GM21723 (cell line): ENCODE measurements at regions not wholly inside any gene's neighbourhood (a gene's known extent, or its start where the extent isn't known, plus 50 kb on each side); places are given as distances from the start of the nearest gene placed in this dataset.
"Not testable (repeated sequence)": the region's sequence is repeated elsewhere in the genome, so short reads cannot be mapped to it uniquely, and the experiment has no call there.

Source experiments
- ATAC-seq: cut with Tn5 transposase; IDR thresholded peaks from one replicate; pipeline ENCODE4 v1.9.1; 2021; ENCODE audit warnings: mild to moderate bottlenecking, moderate library complexity; ENCODE audit not compliant: unreplicated experiment

- no peak for ATAC-seq
Observed at GRCh38 chr11:8772571-8773519, 90.3 kb downstream of the RPL27A start.

GRCh38 chr11:8773916-8774539, 91.4 kb downstream of the RPL27A start:
- ATAC-seq = no peak

DNA sequence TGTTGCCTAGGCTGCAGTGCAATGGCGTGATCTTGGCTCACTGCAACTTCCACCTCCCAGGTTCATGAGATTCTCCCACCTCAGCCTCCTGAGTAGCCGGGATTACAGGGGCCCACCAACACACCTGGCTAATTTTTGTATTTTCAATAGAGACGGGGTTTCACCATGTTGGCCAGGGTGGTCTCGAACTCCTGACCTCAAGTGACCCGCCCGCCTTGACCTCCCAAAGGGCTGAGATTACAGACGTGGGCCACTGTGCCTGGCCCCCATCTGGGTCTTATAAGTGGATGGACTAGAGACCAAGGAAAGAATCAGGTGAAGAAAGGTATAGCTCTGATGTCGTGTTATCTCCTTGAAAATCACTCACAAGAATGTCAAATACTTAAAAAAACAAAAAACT, 92.3 kb downstream of the RPL27A start:
- ATAC-seq = not testable (repeated sequence)

- ATAC-seq = no peak
Observed at GRCh38 chr11:8775332-8775731, 92.7 kb downstream of the RPL27A start.

- ATAC-seq = no peak
Observed at GRCh38 chr11:8775734-8776133, 93.1 kb downstream of the RPL27A start.

DNA sequence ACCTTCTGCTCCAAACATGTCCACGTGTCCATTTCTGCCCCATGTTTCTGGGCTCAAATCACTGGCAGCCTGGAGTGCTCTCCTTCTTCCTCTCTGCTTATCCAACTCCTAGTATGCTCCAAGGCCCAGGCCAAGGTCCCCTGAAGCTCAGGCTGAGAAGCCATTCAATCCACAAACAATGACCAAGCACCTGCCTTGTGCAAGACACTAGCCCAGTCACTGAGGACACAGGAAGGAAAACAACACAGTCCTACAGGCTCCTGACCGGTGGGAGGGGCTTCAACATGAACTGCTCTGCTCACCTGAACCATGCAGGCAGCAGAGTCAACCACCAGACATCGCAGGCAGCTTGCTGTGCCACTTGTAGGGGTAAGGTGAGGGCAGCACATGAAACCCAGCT, 93.6 kb downstream of the RPL27A start:
- ATAC-seq = no peak

- no peak for ATAC-seq
Observed at GRCh38 chr11:8777907-8778767, 95.5 kb downstream of the RPL27A start.

DNA sequence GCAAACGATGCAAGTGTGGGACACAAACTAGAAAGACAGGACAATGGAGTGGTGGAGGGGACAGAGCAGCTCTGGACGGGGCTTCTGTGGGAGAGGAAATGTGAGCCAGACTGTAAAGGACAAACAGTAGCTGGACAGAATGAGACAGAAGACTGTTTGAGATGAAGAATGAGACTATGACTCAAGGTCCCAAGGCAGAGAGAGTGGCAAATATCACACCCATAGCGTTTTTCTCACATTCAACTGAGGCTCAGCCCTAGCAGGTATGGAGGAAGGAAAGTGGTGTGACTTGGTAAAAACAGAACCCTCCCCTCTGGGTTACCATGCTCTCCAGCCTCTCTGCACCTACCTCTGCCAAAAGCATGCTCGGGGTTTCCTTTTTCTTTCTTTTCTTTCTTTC, 96.5 kb downstream of the RPL27A start:
- ATAC-seq = no peak

- ATAC-seq = no peak
Observed at GRCh38 chr11:8779732-8780131, 97.1 kb downstream of the RPL27A start.

DNA sequence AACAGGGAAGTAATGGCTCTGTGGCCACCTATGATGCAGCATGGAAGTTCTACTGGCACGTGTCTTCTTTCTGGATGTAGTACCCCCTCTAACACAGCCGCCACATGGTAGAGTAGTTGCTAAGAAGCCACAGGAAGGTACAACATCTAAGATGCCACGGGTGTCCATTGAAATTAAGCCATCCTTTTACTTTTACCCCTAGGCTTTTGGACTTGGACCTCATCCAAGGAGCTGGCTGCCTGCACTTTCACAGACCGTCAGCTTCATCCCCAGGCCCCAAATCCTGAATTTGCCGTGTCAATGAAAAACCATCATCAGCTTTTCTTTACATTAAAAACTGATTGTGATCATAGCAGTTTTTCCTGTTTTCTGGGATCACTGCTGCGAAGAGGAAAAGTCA, 102.4 kb downstream of the RPL27A start:
- ATAC-seq = no peak

DNA sequence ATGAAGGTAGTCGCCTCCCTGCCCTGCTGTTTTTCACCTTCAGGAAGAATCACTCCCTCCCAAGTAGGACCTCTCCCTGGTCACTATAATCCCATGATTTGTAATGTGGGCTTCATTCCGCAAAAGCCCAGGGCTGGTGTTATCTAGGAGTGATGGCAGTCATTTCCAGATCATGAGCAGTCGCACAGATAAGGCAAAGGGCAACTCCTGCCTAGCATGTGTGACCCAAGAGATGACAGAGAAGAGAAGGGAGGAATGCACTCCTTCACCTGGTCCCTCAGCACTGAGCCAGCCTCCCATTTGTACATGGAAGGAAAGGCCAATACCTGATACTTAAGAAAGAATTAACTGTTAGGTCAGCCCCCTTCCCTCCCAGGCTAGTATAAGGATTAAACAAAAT, 102.9 kb downstream of the RPL27A start:
- ATAC-seq = no peak

- no peak for ATAC-seq
Observed at GRCh38 chr11:8785998-8786397, 103.4 kb downstream of the RPL27A start.

DNA sequence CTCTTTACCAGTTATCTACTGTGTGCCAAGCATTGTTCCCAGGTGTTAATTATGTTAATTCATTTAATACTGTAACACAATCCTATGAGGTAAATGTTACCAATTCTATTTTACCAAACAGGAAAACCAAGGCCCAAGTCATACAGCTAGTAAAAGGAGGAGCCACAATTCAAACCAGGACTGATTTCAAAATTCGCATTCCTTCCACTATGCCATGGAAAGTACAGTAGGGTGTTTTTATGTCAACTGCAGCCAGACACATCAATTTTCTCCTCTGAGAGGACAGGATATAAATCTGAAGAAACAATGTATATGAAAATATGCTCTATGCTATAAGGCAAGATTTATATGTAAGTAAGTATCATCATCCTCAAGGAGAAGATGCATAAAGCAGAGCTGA, 104.3 kb downstream of the RPL27A start:
- ATAC-seq = no peak

DNA sequence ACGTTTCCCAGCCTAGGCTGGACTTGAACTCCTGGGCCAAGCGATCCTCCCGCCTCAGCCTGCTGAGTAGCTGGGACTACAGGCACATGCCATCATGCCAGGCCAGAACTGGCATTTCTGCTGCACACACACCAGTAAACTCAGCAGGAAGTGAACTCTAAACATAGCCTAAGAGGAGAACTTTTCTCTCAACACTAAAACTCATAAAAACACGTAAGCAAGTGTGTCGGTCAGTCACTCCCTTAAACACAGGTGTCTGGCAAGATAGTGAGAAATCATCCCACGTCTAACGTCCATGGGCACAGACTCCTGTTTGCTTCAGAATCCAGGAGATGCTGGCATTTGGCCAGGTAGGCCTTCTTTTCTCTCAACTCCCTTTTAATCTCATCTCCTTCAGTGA, 104.8 kb downstream of the RPL27A start:
- no peak for ATAC-seq

DNA sequence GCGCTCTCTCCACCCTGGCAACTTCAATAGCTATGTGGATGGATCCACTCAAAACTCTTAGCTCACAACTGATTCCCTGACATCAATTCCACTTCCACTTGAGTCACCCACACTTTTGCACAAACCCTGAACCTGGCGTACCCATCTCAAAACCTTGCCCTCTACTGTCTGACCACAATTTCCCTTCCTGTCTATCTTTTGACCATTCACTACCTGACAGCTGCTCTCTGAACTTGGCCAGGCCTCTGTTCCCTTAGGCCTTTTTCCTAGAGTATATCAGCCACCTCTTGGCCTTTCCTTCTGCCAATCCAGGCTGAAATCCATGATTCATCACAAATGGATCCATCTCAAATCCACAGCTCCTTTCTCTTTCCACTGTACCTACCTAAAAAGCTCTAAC, 106.0 kb downstream of the RPL27A start:
- ATAC-seq = no peak

GRCh38 chr11:8789864-8790263, 107.3 kb downstream of the RPL27A start:
- ATAC-seq = no peak

DNA sequence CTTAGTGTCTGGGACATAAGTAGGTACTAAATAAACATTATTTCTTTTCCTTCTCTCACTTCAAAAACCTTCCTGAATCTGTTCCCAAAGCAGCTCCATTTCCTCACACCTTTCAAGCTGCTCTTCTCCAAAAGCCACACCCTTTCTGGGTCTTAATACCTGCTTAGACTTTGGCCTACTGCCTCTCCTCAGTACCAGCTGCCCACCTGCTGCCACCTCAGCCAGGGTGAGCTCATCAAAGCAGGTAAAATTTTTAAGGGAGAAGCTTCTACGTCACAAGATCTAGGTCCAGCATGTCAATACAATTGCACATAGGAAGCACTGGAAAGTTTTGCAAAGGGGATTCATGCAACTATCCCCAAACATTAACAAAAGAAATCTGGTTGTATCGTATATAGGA, 108.4 kb downstream of the RPL27A start:
- ATAC-seq = no peak

DNA sequence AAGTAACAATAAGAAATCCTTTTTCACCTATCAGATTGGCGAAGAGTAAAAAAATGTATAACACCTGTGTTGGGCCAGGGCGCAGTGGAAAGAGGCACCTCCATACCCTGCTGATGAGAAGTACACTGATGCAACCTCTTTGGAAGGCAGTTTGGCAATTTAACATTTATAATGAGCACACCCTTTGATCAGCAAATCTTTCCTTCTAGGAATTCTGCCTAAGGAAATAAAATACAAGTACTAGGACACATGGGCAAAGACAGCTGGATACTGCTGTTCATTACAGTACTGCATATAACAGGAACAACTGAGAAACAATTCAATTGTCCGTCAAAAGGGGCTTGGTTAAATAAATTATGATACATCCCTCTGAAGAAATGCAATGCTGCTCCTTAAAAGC, 110.1 kb downstream of the RPL27A start:
- ATAC-seq = no peak

DNA sequence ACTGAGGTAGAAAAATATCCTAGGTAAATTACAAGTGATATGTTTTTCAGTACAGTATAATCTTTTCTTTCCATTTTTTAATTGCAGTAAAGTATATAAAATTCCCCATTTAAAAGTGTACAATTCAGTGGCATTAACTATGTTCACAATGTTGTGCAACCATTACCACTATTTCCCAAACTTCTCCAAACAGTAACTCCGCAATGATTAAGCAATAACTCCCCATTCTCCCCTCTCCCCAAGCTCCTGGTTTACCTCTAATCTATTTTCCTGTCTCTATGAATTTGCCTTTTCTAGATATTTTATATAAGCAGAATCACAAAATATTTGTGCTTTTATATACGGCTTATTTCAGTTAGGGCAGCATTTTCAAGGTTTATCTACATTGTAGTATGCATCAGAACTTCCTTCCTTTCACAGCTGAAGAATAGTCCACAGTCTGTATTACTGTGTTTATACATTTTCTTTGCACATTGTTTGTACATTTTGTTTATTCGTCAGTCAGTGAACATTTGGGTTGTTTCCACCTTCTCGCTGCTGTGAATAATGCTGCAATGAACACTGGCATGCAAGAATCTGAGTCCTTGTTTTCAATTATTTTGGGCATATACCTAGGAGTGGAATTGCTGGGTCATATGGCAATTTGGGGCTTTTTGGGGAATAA, 110.7 kb downstream of the RPL27A start:
- no peak for ATAC-seq

GRCh38 chr11:8794126-8794525, 111.5 kb downstream of the RPL27A start:
- no peak for ATAC-seq

DNA sequence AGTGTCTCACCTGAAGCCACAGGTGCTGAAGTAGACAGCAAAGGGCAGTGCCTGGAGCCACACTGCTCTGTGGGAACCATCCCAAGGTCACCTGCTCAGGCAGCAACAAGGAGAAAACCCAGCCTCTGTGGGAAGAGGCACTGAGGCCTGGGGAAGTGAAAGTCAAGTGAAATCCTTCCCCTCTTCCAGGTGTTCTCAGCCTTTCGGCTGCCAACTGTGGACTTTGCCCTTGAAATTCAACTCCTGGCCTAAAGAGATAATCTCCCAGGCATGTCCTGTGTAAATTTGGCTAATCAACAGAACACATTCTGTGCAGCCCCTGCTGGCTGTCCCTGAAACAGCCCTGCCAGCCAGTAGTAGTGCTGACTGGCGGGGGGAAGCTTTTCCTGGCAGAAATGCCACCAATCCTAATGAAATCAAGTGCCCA, 112.1 kb downstream of the RPL27A start:
- ATAC-seq = no peak
